ENCODE measurements at regions not wholly inside any gene's neighbourhood (a gene's known extent, or its start where the extent isn't known, plus 50 kb on each side); places are given as distances from the start of the nearest gene placed in this dataset.

DNA sequence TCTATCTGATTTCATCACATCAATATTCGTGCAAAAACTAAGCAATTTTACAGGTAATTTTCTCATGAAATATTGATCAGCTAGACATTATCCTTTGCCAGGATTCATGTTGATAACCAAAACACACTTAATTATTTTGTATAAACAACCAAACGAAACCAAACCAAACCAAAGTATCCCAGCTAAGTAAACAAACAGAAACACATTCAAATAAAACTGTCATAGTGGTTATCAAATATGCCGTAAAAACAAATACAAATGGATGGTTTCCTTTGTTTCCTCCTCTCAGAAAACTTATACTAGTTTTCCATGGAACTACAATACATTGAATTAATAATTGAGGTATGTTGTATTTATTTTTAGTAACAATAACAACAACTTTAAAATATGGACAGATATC, 777.4 kb downstream of the DSC3 start:
- ATAC-seq (no peak), DNase-seq (no peak)
- Histone ChIP-seq H3K36me3 (no peaks in the 10 kb centered on the region), H3K27me3 (ENCODE audit: low read depth) (no peaks in the 10 kb centered on the region), H3K4me1 (no peaks in the 10 kb centered on the region), H3K9me3 (no peaks in the 10 kb centered on the region), H3K4me3 (no peak overlapping the region), H3K27ac (no peak overlapping the region)
- intact Hi-C loops (cut with DNase I), result no loop called here
- no peak for TF ChIP-seq CTCF (IDR thresholded peaks at IDR 0.05)

DNA sequence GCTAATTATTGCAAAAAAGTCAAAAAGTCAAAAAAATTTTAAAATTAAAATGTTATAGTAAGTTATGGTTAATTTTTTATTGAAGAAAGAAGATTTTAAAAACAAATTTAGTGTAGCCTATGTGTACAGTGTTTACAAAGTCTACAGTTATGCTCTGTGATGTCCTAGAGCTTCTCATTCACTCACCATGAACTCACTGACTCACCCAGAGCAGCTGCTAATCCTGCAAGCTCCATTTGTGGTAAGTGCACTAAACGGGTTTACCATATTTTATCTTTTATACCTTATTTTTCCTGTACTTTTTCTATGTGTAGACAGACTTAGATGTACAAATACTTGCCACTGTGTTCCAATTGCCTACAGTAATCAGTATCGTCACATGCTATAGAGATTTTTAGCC, 788.2 kb downstream of the DSC3 start:
- no peak overlapping the region for H3K4me3 ChIP-seq
- H3K4me1 ChIP-seq, result no peaks in the 10 kb centered on the region
- H3K27me3 ChIP-seq (ENCODE audit: low read depth), result no peaks in the 10 kb centered on the region
- no peak for ATAC-seq
- DNase-seq, result no peak
- intact Hi-C loops (cut with DNase I), result no loop called here
- TF ChIP-seq CTCF (IDR thresholded peaks at IDR 0.05), result no peak
- no peaks in the 10 kb centered on the region for H3K9me3 ChIP-seq
- H3K27ac ChIP-seq, result no peak overlapping the region
- no peaks in the 10 kb centered on the region for H3K36me3 ChIP-seq

DNA sequence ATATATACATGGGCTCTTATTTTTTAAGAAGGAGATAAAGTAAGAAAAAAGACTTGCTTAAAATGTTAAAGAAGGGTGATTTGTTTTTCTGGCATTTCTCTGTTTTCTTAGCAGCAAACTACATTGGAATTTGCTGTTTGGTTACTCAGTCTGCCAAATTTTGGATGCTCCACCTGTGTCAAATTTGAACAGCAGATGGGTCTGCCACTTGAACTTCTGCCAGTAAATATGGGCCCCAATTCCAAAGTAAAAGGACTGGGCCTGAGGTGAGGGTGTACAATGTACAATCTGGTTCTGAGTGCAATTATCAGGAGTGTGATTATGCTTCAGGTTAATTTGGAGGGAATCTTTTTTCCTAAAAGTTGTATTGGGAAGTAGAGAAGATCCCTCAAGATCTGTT, 794.5 kb downstream of the DSC3 start:
- H3K9me3 ChIP-seq, result no peaks in the 10 kb centered on the region
- H3K27me3 ChIP-seq (ENCODE audit: low read depth), result no peaks in the 10 kb centered on the region
- no peaks in the 10 kb centered on the region for H3K4me1 ChIP-seq
- DNase-seq, result no peak
- H3K4me3 ChIP-seq, result no peak overlapping the region
- no peak for ATAC-seq
- intact Hi-C loops (cut with DNase I), result no loop called here
- no peak overlapping the region for H3K27ac ChIP-seq
- no peak for TF ChIP-seq CTCF (IDR thresholded peaks at IDR 0.05)
- H3K36me3 ChIP-seq, result no peaks in the 10 kb centered on the region

GRCh38 chr18:30245766-30246455, 796.6 kb downstream of the DSC3 start:
- DNase-seq, result no peak
- intact Hi-C loops (cut with DNase I), result no loop called here

GRCh38 chr18:30234755-30235154, 807.8 kb downstream of the DSC3 start:
- TF ChIP-seq CTCF (IDR thresholded peaks at IDR 0.05), result no peak
- Histone ChIP-seq H3K36me3 (no peaks in the 10 kb centered on the region), H3K27me3 (ENCODE audit: low read depth) (no peaks in the 10 kb centered on the region), H3K4me1 (no peaks in the 10 kb centered on the region), H3K4me3 (no peak overlapping the region), H3K27ac (no peak overlapping the region), H3K9me3 (no peaks in the 10 kb centered on the region)
- DNase-seq (no peak), ATAC-seq (no peak)
- intact Hi-C loops (cut with DNase I), result no loop called here

More at GRCh38 chr18:30245766-30246455, 796.6 kb downstream of the DSC3 start:
- no peaks in the 10 kb centered on the region for H3K27me3 ChIP-seq (ENCODE audit: low read depth)
- ATAC-seq, result no peak
- TF ChIP-seq CTCF (IDR thresholded peaks at IDR 0.05), result no peak
- no peak overlapping the region for H3K4me3 ChIP-seq
- no peaks in the 10 kb centered on the region for H3K9me3 ChIP-seq
- no peaks in the 10 kb centered on the region for H3K4me1 ChIP-seq
- H3K27ac ChIP-seq, result no peak overlapping the region
- no peaks in the 10 kb centered on the region for H3K36me3 ChIP-seq

Measured in lower lobe of right lung (tissue), 2 donors.